HEK293T (cell line): ENCODE measurements at regions not wholly inside any gene's neighbourhood (a gene's known extent, or its start where the extent isn't known, plus 50 kb on each side); places are given as distances from the start of the nearest gene placed in this dataset.

Source experiments
- CTCF ChIA-PET: fragments of 350-600 bp; formaldehyde crosslinking; extraction: SDS; loops from one replicate; lab custom pipeline; 2021; ENCODE audit warnings: antibody characterized with exemption, inconsistent platforms; lab: Yijun Ruan, JAX
- POLR2A ChIA-PET: fragments of 350-600 bp; formaldehyde crosslinking; extraction: SDS; loops from one replicate; lab custom pipeline; 2020; ENCODE audit warnings: antibody characterized with exemption, inconsistent platforms; lab: Yijun Ruan, JAX
- DNase-seq: peaks from one replicate; pipeline ENCODE4 v3.0.0; 2012; ENCODE audit warnings: mixed read lengths; ENCODE audit errors: extremely low spot score
- ARNT ChIP-seq: fragments of 450-650 bp; IDR thresholded peaks from 2 replicates; pipeline ENCODE4 v1.6.1; 2017; ENCODE audit warnings: mild to moderate bottlenecking
- BHLHE40 ChIP-seq: fragments of 450-650 bp; IDR thresholded peaks from 2 replicates; pipeline ENCODE4 v1.6.1; 2016; ENCODE audit warnings: mild to moderate bottlenecking, moderate library complexity, borderline replicate concordance
- CTBP1 ChIP-seq: fragments of 450-650 bp; IDR thresholded peaks from 2 replicates; pipeline ENCODE4 v1.6.1; 2016; ENCODE audit warnings: borderline replicate concordance
- ELF4 ChIP-seq: fragments of 450-650 bp; IDR thresholded peaks from 2 replicates; pipeline ENCODE4 v1.6.1; 2017; ENCODE audit warnings: antibody characterized with exemption
- FOXA1 ChIP-seq: fragments of 450-650 bp; IDR thresholded peaks from 2 replicates; pipeline ENCODE4 v1.6.1; 2016; ENCODE audit warnings: mild to moderate bottlenecking
- FOXK2 ChIP-seq: fragments of 450-650 bp; IDR thresholded peaks from 2 replicates; pipeline ENCODE4 v1.6.1; 2016; ENCODE audit warnings: mild to moderate bottlenecking
- FOXM1 ChIP-seq: fragments of 450-650 bp; IDR thresholded peaks from 2 replicates; pipeline ENCODE4 v1.6.1; 2017; ENCODE audit warnings: mild to moderate bottlenecking, borderline replicate concordance
- HDGF ChIP-seq: fragments of 450-650 bp; IDR thresholded peaks from 2 replicates; pipeline ENCODE4 v1.6.1; 2017; ENCODE audit warnings: antibody characterized with exemption, borderline replicate concordance
- L3MBTL2 ChIP-seq: fragments of 450-650 bp; conservative IDR thresholded peaks from 2 replicates; pipeline ENCODE4 v1.6.1; 2016; ENCODE audit warnings: mild to moderate bottlenecking
- LEF1 ChIP-seq: fragments of 450-650 bp; IDR thresholded peaks from 2 replicates; pipeline ENCODE4 v1.6.1; 2017; ENCODE audit warnings: mild to moderate bottlenecking, borderline replicate concordance
- NFRKB ChIP-seq: fragments of 450-650 bp; IDR thresholded peaks from 2 replicates; pipeline ENCODE4 v1.6.1; 2016; ENCODE audit warnings: mild to moderate bottlenecking, moderate library complexity
- SP1 ChIP-seq: fragments of 450-650 bp; IDR thresholded peaks from 2 replicates; pipeline ENCODE4 v1.6.1; 2017
- SUZ12 ChIP-seq: fragments of 450-650 bp; IDR thresholded peaks from 2 replicates; pipeline ENCODE4 v1.6.1; 2016; ENCODE audit warnings: mild to moderate bottlenecking
- TARDBP ChIP-seq: fragments of 450-650 bp; IDR thresholded peaks from 2 replicates; pipeline ENCODE4 v1.6.1; 2016
- ZNF384 ChIP-seq: fragments of 450-650 bp; IDR thresholded peaks from 2 replicates; pipeline ENCODE4 v1.6.1; 2016
- TF ChIP-seq, protein P1 (sequence below): fragments of 450-650 bp; IDR thresholded peaks from 2 replicates; pipeline ENCODE4 v1.6.1; 2016

DNA sequence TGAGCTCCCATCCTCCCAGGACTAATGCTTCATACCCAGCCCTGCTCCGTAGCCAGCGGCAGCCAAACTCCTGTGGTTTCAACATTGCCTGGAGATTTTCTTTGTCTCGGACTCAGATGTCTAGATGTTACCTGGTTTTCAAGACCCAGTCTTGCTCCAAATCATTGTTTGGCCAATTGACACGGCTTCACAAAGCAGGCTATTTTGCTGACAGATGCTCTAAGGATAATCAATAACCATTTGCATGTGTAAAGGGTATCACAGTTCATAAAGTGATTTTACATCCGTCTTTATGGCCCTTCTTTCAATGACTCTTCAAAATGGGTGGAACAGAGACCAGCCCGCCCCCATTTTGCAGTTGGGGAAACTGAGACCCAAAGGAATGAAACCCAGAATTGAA, 153.4 kb downstream of the SALL1 start:
- no peak for TF ChIP-seq LEF1
- no peak for TF ChIP-seq NFRKB
- no peak for TF ChIP-seq SUZ12
- no peak for TF ChIP-seq L3MBTL2
- no peak for TF ChIP-seq ELF4
- TF ChIP-seq TARDBP, result no peak
- no peak for TF ChIP-seq HDGF
- TF ChIP-seq FOXA1, result no peak
- TF ChIP-seq FOXM1, result no peak
- TF ChIP-seq CTBP1, result no peak
- no peak for TF ChIP-seq ZNF384
- no peak for TF ChIP-seq SP1
- TF ChIP-seq, protein P1, sequence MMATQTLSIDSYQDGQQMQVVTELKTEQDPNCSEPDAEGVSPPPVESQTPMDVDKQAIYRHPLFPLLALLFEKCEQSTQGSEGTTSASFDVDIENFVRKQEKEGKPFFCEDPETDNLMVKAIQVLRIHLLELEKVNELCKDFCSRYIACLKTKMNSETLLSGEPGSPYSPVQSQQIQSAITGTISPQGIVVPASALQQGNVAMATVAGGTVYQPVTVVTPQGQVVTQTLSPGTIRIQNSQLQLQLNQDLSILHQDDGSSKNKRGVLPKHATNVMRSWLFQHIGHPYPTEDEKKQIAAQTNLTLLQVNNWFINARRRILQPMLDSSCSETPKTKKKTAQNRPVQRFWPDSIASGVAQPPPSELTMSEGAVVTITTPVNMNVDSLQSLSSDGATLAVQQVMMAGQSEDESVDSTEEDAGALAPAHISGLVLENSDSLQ, result no peak
- TF ChIP-seq BHLHE40, result no peak
- TF ChIP-seq ARNT, result no peak
- no peak for DNase-seq
- ChIA-PET POLR2A (no interaction called here), CTCF (no interaction called here)

DNA sequence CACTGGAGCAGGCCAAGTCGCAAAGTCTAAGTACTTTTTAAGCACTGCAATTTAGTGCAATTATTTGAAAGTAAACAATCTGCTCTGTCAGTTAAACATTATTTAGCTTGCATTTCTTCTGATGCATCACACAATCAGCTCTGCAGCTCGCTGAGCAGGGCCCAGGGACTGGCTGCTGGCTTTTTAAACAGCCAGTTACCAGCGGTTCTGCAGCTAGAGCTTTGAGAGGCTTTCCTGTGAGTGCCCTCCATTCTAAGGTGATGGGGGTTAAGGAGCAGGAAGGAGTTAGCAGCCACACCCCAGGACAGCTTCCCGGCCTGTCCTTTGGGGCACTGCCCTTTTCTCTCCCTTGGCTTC, 154.3 kb downstream of the SALL1 start:
- POLR2A ChIA-PET, result no interaction called here
- DNase-seq, result no peak
- CTCF ChIA-PET, result interaction anchor here (0.6 kb wide), 1 partner anchor 709 kb away, joined by 3 read pairs; no protein-coding TSS in a partner anchor
- TF ChIP-seq ARNT, result no peak
- TF ChIP-seq CTBP1, result no peak
- TF ChIP-seq ELF4, result no peak
- no peak for TF ChIP-seq FOXA1
- TF ChIP-seq BHLHE40, result no peak
- no peak for TF ChIP-seq FOXK2
- TF ChIP-seq FOXM1, result no peak
- TF ChIP-seq L3MBTL2, result no peak
- TF ChIP-seq SUZ12, result no peak
- no peak for TF ChIP-seq SP1
- TF ChIP-seq ZNF384, result no peak
- no peak for TF ChIP-seq LEF1
- TF ChIP-seq, protein P1, result no peak
- TF ChIP-seq NFRKB, result no peak
- no peak for TF ChIP-seq HDGF
- no peak for TF ChIP-seq TARDBP

DNA sequence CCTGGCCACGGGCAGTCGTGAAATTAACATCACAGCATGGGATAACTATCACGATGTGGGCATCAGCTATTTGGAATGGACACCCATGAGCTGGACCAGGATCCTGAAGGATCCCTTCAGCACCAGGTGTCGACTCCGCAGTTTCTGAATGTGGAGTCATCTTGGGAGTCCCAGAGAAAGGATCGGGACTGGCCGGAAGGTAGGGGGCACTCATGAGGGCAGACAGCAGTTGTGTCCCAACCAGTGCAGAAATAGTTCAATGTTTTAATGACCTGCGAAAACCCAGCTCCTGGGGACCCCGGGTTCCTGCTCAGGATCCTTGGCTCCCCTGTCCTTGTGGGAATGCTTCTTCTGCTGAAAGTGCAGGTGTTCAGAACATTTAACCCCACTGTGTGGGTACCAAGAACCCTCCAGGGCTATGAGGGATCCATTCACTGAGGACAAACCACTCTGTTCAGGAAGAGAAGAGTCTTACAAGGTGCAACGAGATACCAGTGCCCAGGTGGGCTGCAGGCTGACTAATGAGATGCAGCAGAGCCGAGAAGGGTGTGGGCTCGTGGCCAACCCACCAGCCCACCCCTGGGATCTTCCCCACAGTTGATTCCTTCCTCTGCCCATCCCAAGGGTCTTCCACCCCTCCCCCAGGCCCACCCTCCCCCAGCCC, 154.8 kb downstream of the SALL1 start:
- ChIA-PET CTCF (no interaction called here), POLR2A (no interaction called here)
- no peak for DNase-seq
- TF ChIP-seq L3MBTL2, result no peak
- TF ChIP-seq, protein P1, result no peak

- TF ChIP-seq TARDBP (no peak), HDGF (no peak), FOXK2 (no peak), CTBP1 (no peak), NFRKB (no peak), ELF4 (no peak), SUZ12 (no peak), L3MBTL2 (no peak), ZNF384 (no peak), LEF1 (no peak), ARNT (no peak), FOXM1 (no peak), BHLHE40 (no peak), SP1 (no peak), FOXA1 (no peak)
- TF ChIP-seq, protein P1, result no peak
Measured at GRCh38 chr16:50994995-50995394, 156.1 kb downstream of the SALL1 start.

DNA sequence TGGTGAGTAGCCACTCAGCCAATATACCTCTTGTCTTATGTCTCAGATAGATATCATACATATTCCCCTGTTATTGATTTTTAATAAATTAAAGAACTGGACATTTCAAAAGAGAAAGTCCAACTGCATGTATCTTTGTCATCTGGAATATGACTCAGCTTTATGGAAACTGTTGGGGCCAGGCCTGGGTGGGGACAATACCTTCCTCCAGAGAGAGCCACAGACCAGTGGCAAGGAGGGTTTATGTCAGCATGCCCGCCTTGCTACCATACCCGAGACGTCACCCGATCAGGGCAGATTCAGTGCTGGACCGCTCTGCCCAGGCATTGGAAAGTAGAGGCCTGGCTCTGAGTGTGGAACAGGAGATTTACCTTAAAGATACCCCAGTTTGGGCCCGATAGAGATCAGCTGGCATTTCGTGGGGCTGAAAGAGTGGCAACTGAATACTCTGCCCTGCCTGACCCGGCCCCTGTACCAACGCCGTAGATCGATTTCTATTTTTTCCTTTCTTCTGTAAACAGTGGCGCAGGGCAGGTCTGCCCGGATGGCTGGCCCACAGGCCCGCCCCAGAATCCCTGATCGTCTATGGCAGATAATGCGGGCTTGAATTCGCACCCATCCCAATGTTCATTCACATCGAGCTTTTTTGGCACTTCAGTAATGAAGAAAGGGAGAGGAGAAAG, 158.6 kb downstream of the SALL1 start:
- DNase-seq, result no peak
- POLR2A ChIA-PET, result no interaction called here
- CTCF ChIA-PET, result interaction anchor here (0.6 kb wide), 1 partner anchor 1400 kb away, joined by 3 read pairs; no protein-coding TSS in a partner anchor
- TF ChIP-seq BHLHE40 (no peak), LEF1 (no peak), FOXA1 (no peak), FOXK2 (no peak), ARNT (no peak), ZNF384 (no peak), ELF4 (no peak)
- TF ChIP-seq, protein P1, result no peak

More at GRCh38 chr16:50994995-50995394, 156.1 kb downstream of the SALL1 start:
- DNase-seq, result no peak
- CTCF ChIA-PET, result no interaction called here
- POLR2A ChIA-PET, result no interaction called here
